ENCODE measurements at regions not wholly inside any gene's neighbourhood (a gene's known extent, or its start where the extent isn't known, plus 50 kb on each side); places are given as distances from the start of the nearest gene placed in this dataset.
"Not testable (repeated sequence)": the region's sequence is repeated elsewhere in the genome, so short reads cannot be mapped to it uniquely, and the experiment has no call there.

DNA sequence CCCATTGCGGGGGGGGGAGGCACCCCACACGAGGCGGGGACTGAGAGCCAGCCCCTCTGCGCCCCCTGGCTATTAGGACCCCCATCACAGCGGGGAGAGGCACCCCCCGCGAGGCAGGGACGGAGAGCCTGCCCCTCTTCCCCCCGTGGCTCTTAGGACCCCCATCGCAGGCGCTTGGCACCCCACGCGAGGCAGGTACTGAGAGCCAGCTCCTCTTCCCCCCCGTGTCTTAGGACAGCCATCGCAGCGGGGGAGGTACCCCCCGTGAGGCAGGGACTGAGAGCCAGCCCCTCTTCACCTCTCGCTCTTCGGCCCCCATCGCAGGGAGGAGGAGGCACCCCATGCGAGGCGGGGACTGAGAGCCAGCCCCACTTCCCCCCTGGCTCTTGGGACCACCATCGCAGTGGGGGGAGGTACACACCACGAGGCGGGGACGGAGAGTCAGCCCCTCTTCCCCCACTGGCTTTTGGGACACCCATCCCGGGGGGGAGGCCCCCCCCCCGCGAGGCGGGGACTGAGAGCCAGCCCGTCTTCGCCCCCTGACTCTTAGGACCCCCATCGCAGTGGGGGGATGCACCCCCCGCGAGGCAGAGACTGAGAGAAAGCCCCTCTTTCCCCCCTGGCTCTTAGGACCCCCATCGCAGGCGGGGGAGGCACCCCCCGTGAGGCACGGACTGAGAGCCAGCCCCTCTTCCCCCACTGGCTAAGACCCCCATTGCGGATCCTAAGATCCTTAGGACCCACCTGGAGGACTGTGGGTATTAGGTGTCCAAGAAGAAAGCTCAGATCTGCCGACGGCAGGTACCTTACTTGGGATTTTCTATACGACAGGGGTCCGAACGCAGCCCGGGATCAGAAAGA, 198.6 kb upstream of the PZP start:
- in situ Hi-C loops (cut with MboI; ENCODE audit: low pct_unique_long_range_greater_than_20kb, low sequenced_read_pairs, unreplicated experiment): no loop called here
- no peak for DNase-seq (ENCODE audit: low spot score)
- TF ChIP-seq, protein P1, sequence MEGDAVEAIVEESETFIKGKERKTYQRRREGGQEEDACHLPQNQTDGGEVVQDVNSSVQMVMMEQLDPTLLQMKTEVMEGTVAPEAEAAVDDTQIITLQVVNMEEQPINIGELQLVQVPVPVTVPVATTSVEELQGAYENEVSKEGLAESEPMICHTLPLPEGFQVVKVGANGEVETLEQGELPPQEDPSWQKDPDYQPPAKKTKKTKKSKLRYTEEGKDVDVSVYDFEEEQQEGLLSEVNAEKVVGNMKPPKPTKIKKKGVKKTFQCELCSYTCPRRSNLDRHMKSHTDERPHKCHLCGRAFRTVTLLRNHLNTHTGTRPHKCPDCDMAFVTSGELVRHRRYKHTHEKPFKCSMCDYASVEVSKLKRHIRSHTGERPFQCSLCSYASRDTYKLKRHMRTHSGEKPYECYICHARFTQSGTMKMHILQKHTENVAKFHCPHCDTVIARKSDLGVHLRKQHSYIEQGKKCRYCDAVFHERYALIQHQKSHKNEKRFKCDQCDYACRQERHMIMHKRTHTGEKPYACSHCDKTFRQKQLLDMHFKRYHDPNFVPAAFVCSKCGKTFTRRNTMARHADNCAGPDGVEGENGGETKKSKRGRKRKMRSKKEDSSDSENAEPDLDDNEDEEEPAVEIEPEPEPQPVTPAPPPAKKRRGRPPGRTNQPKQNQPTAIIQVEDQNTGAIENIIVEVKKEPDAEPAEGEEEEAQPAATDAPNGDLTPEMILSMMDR (IDR thresholded peaks at IDR 0.05; ENCODE audit: extremely low read depth, insufficient read depth, missing control alignments): no peak

DNA sequence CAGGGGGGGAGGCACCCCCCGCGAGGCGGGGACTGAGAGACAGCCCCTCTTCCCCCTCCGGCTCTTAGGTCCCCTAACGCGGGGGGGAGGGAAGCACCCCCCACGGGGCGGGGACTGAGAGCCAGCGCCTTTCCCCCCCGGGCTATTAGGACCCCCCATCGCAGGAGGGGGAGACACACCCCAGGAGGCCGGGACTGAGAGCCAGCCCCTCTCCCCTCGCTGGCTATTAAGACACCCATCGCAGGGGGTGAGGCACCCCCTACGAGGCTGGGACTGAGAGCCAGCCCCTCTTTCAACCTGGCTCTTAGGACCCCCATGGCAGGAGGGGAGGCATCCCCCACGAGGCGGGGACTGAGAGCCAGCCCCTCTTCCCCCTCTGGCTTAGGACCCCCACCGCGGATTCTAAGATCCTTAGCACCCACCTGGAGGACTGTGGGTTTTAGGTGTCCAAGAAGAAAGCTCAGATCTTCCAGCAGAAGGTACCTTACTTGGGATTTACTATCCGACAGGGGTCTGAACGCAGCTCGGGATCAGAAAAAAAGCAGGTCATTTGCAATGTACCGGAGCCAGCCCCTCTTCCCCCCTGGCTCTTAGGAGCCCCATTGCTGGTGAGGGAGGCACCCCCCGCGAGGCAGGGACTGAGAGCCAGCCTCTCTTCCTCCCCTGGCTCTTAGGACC, 197.8 kb upstream of the PZP start:
- TF ChIP-seq, protein P1 (IDR thresholded peaks at IDR 0.05; ENCODE audit: extremely low read depth, insufficient read depth, missing control alignments): no peak
- in situ Hi-C loops (cut with MboI; ENCODE audit: low pct_unique_long_range_greater_than_20kb, low sequenced_read_pairs, unreplicated experiment): no loop called here
- no peak for DNase-seq (ENCODE audit: low spot score)

DNA sequence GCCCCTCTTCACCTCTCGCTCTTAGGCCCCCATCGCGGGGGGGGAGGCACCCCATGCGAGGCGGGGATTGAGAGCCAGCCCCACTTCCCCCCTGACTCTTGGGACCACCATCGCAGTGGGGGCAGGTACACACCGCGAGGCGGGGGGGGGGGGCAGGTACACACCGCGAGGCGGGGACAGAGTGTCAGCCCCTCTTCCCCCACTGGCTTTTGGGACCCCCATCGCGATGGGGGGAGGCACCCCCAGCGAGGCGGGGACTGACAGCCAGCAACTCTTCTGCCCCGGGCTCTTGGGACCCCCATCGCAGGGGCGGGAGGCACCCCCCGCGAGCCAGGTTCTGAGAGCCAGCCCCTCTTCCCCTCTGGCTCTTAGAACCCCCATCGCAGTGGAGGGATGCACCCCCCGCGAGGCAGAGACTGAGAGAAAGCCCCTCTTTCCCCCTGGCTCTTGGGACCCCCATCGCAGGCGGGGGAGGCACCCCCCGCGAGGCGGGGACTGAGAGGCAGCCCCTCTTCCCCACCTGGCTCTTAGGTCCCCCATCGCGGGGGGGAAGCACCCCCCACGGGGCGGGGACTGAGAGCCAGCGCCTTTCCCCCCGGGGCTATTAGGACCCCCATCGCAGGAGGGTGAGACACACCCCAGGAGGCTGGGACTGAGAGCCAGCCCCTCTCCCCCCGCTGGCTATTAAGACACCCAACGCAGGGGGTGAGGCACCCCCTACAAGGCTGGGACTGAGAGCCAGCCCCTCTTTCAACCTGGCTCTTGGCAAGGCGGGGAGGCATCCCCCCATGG, 196.5 kb upstream of the PZP start:
- DNase-seq (ENCODE audit: low spot score): no peak

DNA sequence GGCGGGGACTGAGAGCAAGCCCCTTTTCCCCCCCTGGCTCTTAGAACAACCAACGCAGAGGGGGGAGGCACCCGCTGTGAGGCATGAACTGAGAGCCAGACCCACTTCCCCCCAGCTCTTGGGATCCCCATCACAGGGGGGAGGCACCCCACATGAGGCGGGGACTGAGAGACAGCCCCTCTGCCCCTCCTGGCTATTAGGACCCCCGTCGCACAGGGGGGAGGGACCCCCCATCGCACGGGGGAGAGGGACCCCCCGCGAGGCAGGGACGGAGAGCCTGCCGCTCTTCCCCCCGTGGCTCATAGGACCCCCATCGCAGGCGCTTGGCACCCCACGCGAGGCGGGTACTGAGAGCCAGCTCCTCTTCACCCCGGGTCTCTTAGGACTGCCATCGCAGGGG, 195.8 kb upstream of the PZP start:
- in situ Hi-C loops (cut with MboI; ENCODE audit: low pct_unique_long_range_greater_than_20kb, low sequenced_read_pairs, unreplicated experiment): no loop called here
- no peak for DNase-seq (ENCODE audit: low spot score)
- TF ChIP-seq, protein P1 (IDR thresholded peaks at IDR 0.05; ENCODE audit: extremely low read depth, insufficient read depth, missing control alignments): no peak

More for the DNA sequence above, 196.5 kb upstream of the PZP start:
- in situ Hi-C loops (cut with MboI; ENCODE audit: low pct_unique_long_range_greater_than_20kb, low sequenced_read_pairs, unreplicated experiment): no loop called here
- TF ChIP-seq, protein P1 (IDR thresholded peaks at IDR 0.05; ENCODE audit: extremely low read depth, insufficient read depth, missing control alignments): no peak

GRCh38 chr12:9402432-9403040, 194.3 kb upstream of the PZP start:
- in situ Hi-C loops (cut with MboI; ENCODE audit: low pct_unique_long_range_greater_than_20kb, low sequenced_read_pairs, unreplicated experiment); DNase-seq (ENCODE audit: low spot score): not testable (repeated sequence)

DNA sequence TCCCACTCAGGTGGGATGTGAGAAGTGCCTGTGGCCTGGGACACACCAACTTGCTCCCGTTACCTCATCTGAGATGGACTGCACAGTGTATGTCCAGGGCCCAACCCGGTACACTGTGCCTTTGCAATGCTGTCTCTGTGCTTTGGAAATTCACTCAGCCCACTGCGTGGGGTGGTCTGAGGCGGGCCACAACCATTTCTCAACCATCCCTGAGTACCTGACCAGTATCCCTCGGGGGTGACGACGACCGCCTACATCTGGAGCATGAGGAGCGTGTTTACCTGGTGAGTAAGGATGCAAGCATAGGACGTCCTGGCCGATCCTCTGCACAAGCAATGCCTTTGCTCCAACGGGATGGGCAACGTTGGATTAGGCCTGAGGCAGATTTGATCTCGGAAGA, 188.2 kb upstream of the PZP start:
- in situ Hi-C loops (cut with MboI; ENCODE audit: low pct_unique_long_range_greater_than_20kb, low sequenced_read_pairs, unreplicated experiment); DNase-seq (ENCODE audit: low spot score): not testable (repeated sequence)

DNA sequence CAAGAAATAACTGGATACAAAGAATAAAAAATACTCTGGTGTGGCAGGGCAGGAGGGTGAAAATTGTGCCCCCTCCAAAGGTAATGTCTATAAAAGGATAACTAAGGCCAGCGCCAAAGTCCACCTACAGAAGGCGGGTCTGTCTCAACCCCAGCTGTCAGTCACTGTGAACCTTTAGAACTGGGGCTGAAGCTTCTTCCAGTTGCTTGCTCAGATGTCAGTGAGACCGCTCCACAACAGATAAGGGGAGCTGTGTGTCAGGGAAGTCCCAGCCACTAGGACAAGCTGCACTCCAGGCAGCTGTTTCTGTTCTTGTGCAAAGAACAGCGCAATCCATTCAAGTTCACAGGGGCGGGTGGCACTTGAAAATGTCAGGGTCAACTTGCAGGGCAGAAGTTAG, 187.0 kb upstream of the PZP start:
- DNase-seq (ENCODE audit: low spot score); in situ Hi-C loops (cut with MboI; ENCODE audit: low pct_unique_long_range_greater_than_20kb, low sequenced_read_pairs, unreplicated experiment): not testable (repeated sequence)
